GM18867 (cell line): ENCODE measurements at regions not wholly inside any gene's neighbourhood (a gene's known extent, or its start where the extent isn't known, plus 50 kb on each side); places are given as distances from the start of the nearest gene placed in this dataset.
"Not testable (repeated sequence)": the region's sequence is repeated elsewhere in the genome, so short reads cannot be mapped to it uniquely, and the experiment has no call there.

Experiments used
- ATAC-seq: cut with Tn5 transposase; IDR thresholded peaks from one replicate; pipeline ENCODE4 v1.9.1; 2021; ENCODE audit warnings: mild to moderate bottlenecking, moderate library complexity; ENCODE audit not compliant: unreplicated experiment

GRCh38 chr20:55693641-55694040 is 311.7 kb downstream of the CBLN4 start:
- no peak for ATAC-seq

GRCh38 chr20:55685841-55686240 is 319.5 kb downstream of the CBLN4 start:
- ATAC-seq, result no peak

GRCh38 chr20:55685425-55685824 is 319.9 kb downstream of the CBLN4 start:
- no peak for ATAC-seq

- no peak for ATAC-seq
These were observed 320.7 kb downstream of the CBLN4 start for GRCh38 chr20:55684578-55684977.

- no peak for ATAC-seq
These were observed 326.2 kb downstream of the CBLN4 start for GRCh38 chr20:55678970-55679667.

GRCh38 chr20:55678126-55678525 is 327.2 kb downstream of the CBLN4 start:
- no peak for ATAC-seq

- ATAC-seq, result no peak
These were observed 328.3 kb downstream of the CBLN4 start for GRCh38 chr20:55677011-55677410.

- no peak for ATAC-seq
These were observed 329.2 kb downstream of the CBLN4 start for GRCh38 chr20:55676097-55676496.

- ATAC-seq, result no peak
These were observed 336.7 kb downstream of the CBLN4 start for GRCh38 chr20:55668631-55669030.

- no peak for ATAC-seq
These were observed 337.4 kb downstream of the CBLN4 start for GRCh38 chr20:55667955-55668354.

GRCh38 chr20:55667024-55667423 is 338.3 kb downstream of the CBLN4 start:
- ATAC-seq, result no peak

- no peak for ATAC-seq
These were observed 349.0 kb downstream of the CBLN4 start for GRCh38 chr20:55656231-55656775.

GRCh38 chr20:55650657-55651360 is 354.5 kb downstream of the CBLN4 start:
- ATAC-seq, result no peak

GRCh38 chr20:55649254-55649653 is 356.1 kb downstream of the CBLN4 start:
- ATAC-seq, result no peak

GRCh38 chr20:55646851-55647250 is 358.5 kb downstream of the CBLN4 start:
- ATAC-seq, result no peak

- no peak for ATAC-seq
These were observed 363.8 kb downstream of the CBLN4 start for GRCh38 chr20:55641497-55641896.

- ATAC-seq, result no peak
These were observed 369.4 kb downstream of the CBLN4 start for GRCh38 chr20:55635870-55636269.

GRCh38 chr20:55632592-55632991 is 372.7 kb downstream of the CBLN4 start:
- no peak for ATAC-seq

- ATAC-seq, result not testable (repeated sequence)
These were observed 376.2 kb downstream of the CBLN4 start for GRCh38 chr20:55629143-55629542.

GRCh38 chr20:55626716-55627115 is 378.6 kb downstream of the CBLN4 start:
- ATAC-seq, result no peak

- ATAC-seq, result no peak
These were observed 389.0 kb downstream of the CBLN4 start for GRCh38 chr20:55616367-55616766.

GRCh38 chr20:55615818-55616217 is 389.5 kb downstream of the CBLN4 start:
- ATAC-seq, result no peak
